Mucosa of rectum (tissue), 2 donors: ENCODE measurements at regions not wholly inside any gene's neighbourhood (a gene's known extent, or its start where the extent isn't known, plus 50 kb on each side); places are given as distances from the start of the nearest gene placed in this dataset.

ENCODE experiments used
- H3K27ac ChIP-seq, 2 donors: one replicate each; pipeline ENCODE4 v1.7.0; 2013; ENCODE audit warnings: inconsistent platforms in 2 of 2, low read depth in 2 of 2, low read length in 2 of 2
- H3K27me3 ChIP-seq, 2 donors: one replicate each; pipeline ENCODE4 v1.7.0; 2013; ENCODE audit warnings: low read length in 2 of 2; ENCODE audit not compliant: control insufficient read depth in 2 of 2, insufficient read depth in 2 of 2
- H3K36me3 ChIP-seq, 2 donors: one replicate each; pipeline ENCODE4 v1.7.0; 2013; ENCODE audit warnings: low read length in 2 of 2; ENCODE audit not compliant: control insufficient read depth in 2 of 2, insufficient read depth in 2 of 2
- H3K4me1 ChIP-seq, 2 donors: one replicate each; pipeline ENCODE4 v1.7.0; 2013; ENCODE audit warnings: low read length in 2 of 2, mild to moderate bottlenecking in 1 of 2; ENCODE audit not compliant: control insufficient read depth in 2 of 2, insufficient read depth in 2 of 2
- H3K4me3 ChIP-seq, 2 donors: one replicate each; pipeline ENCODE4 v1.7.0; 2013; ENCODE audit warnings: low read length in 2 of 2
- H3K9ac ChIP-seq, 2 donors: one replicate each; pipeline ENCODE4 v1.7.0; 2013; ENCODE audit warnings: low read length in 2 of 2, low read depth in 1 of 2, mild to moderate bottlenecking in 1 of 2
- H3K9me3 ChIP-seq, 2 donors: one replicate each; pipeline ENCODE4 v1.7.0; 2013; ENCODE audit warnings: low read length in 2 of 2; ENCODE audit not compliant: control insufficient read depth in 2 of 2
- donor health status: healthy.
- donor health status: Normal muscosa, but diverticular disease.

GRCh38 chr2:46831869-46832265 lies 83.7 kb downstream of the MCFD2 start:
- H3K27ac ChIP-seq = no peak overlapping the region
- H3K36me3 ChIP-seq = no peaks in the 10 kb centered on the region
- H3K4me3 ChIP-seq = no peak overlapping the region
- H3K9ac ChIP-seq = no peak overlapping the region
- H3K27me3 ChIP-seq = no peaks in the 10 kb centered on the region
- H3K9me3 ChIP-seq = no peaks in the 10 kb centered on the region
- H3K4me1 ChIP-seq = no peaks in the 10 kb centered on the region

GRCh38 chr2:46831051-46831868 lies 84.3 kb downstream of the MCFD2 start:
- H3K27ac ChIP-seq = no peak overlapping the region
- no peaks in the 10 kb centered on the region for H3K4me1 ChIP-seq
- H3K9ac ChIP-seq = no peak overlapping the region
- H3K4me3 ChIP-seq = no peak overlapping the region
- no peaks in the 10 kb centered on the region for H3K9me3 ChIP-seq
- no peaks in the 10 kb centered on the region for H3K27me3 ChIP-seq
- H3K36me3 ChIP-seq = no peaks in the 10 kb centered on the region

- H3K9ac ChIP-seq = no peak overlapping the region
- H3K4me1 ChIP-seq = no peaks in the 10 kb centered on the region
- no peaks in the 10 kb centered on the region for H3K9me3 ChIP-seq
- H3K27me3 ChIP-seq = no peaks in the 10 kb centered on the region
- H3K36me3 ChIP-seq = no peaks in the 10 kb centered on the region
- H3K4me3 ChIP-seq = no peak overlapping the region
- H3K27ac ChIP-seq = no peak overlapping the region
These were observed 86.2 kb downstream of the MCFD2 start for GRCh38 chr2:46829231-46829995.

DNA sequence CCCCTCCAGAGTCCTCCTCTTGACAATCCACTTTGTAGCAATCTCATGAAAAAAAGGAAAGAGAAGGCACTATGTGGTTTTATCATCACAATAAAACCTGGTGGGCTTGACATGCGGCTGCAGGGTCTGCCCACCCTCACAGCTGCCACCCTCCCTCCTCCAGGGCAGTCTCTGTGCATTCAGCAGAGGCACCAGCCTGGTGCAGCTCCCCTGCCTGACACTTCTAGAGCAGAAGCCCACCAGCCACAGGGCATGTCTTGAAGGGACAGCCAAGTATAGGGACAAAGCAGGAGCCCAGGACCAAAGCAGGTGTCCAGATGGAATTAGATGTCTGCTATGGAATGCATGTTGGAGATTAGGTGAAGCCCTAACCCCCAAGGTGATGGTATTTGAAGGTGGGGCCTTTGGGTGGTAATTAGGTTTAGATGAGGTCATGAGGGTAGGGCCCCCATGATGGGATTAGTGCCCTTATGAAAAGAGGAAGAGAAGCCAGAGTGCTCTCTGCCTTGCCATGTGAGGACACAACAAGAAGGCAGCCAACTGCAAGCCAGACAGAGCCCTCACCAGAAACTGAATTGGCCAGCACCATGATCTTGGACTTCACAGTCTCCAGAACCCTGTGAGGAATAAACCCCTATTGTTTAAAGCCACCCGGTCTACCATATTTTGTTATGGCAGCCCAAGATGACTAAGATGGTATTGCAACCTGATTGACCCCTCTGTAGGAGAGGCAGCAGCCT lies 86.9 kb downstream of the MCFD2 start:
- Histone ChIP-seq H3K27me3 (no peaks in the 10 kb centered on the region), H3K4me1 (no peaks in the 10 kb centered on the region), H3K27ac (no peak overlapping the region), H3K9ac (no peak overlapping the region), H3K36me3 (no peaks in the 10 kb centered on the region), H3K9me3 (no peaks in the 10 kb centered on the region), H3K4me3 (no peak overlapping the region)

DNA sequence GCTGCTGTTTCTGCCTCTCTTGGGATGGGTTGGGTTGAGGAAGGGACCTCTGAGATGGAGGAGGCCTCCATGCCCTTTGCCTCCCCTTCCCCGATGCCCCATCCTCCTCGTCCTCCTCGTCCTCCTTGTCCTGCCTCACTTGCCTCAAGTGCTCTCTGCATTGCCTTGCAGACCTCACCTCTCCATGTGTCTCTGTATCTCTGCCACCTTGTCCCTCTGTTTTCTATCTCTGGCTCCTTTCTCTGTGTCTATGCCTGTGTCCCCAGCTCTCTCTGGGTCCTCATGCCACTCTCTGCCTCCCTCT lies 87.5 kb downstream of the MCFD2 start:
- Histone ChIP-seq H3K4me1 (no peaks in the 10 kb centered on the region), H3K36me3 (no peaks in the 10 kb centered on the region), H3K9me3 (no peaks in the 10 kb centered on the region), H3K4me3 (no peak overlapping the region), H3K27me3 (no peaks in the 10 kb centered on the region), H3K27ac (no peak overlapping the region), H3K9ac (no peak overlapping the region)

DNA sequence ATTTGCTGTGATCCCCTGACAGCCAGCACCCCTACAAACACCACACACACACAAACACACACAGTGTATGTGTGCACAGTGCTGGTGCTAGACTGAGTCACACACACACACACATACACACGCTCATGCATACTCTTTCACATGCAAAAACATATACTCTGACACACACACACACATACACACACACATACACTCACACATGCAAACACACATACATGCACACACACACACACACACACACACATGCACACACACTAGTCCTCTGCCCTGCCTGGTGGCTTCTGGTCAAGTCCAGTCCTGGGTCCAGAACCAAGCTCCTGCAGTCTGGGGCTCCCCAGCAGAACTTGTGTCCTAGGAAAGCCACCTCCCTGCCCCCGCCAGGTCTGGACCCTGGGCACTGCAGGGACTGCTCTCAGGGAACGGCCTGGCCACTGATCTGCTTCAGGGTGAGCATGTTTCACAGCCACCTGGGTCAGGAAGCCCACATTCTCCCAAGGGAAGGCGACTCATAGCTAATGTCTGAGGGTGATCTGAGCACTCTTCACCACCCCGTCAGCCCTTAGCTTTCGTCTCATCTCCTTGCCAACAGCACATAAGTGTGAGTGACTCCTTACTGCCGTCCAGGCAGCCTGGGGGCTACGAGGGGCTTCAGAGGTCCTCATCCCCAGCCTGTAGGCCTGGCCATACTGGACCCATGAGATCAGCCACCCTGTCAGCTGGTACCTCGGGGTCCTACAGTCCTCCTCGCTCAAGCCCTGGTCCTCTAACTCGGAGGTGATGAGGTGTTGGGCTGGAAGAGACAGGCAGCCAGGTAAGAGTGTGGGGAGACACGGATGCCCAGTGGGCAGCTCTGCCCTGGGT lies 88.1 kb downstream of the MCFD2 start:
- no peaks in the 10 kb centered on the region for H3K27me3 ChIP-seq
- no peaks in the 10 kb centered on the region for H3K4me1 ChIP-seq
- H3K36me3 ChIP-seq = no peaks in the 10 kb centered on the region
- no peak overlapping the region for H3K9ac ChIP-seq
- H3K9me3 ChIP-seq = no peaks in the 10 kb centered on the region
- no peak overlapping the region for H3K4me3 ChIP-seq
- no peak overlapping the region for H3K27ac ChIP-seq

DNA sequence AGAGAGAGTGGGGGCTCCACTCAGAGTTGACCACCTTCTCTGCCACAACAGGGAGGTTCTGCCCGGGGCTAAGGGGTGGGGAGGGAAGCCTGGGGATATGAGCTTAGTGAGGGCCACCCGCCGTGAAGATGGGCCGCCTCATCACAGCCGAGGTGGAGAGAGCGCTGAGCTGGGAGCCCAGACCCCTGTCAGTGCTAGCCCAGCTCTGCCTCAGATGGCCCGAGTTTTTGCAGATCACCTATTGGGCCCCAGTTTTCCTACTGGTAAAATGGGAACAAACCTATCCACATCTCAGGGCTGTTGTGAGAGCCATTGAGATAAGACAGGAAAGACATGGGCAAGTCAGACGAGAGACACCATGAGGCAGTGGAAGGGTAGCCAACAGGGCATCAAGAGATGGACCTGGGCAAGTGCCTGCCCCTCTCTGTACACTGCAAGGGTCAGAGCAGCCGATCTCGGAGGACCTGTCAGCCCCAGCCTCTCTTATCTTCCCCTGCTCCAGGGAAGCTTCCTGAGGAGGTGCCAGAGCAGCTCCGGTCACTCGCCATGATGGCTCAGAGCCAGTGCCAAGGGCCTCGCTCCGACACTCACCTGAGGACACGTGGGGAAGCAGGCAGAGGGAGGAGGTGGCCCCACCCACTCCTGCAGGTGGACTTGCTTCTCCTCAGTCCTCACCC lies 88.9 kb downstream of the MCFD2 start:
- no peaks in the 10 kb centered on the region for H3K4me1 ChIP-seq
- H3K27ac ChIP-seq = no peak overlapping the region
- H3K9ac ChIP-seq = no peak overlapping the region
- no peak overlapping the region for H3K4me3 ChIP-seq
- no peaks in the 10 kb centered on the region for H3K27me3 ChIP-seq
- H3K36me3 ChIP-seq = no peaks in the 10 kb centered on the region
- H3K9me3 ChIP-seq = no peaks in the 10 kb centered on the region

DNA sequence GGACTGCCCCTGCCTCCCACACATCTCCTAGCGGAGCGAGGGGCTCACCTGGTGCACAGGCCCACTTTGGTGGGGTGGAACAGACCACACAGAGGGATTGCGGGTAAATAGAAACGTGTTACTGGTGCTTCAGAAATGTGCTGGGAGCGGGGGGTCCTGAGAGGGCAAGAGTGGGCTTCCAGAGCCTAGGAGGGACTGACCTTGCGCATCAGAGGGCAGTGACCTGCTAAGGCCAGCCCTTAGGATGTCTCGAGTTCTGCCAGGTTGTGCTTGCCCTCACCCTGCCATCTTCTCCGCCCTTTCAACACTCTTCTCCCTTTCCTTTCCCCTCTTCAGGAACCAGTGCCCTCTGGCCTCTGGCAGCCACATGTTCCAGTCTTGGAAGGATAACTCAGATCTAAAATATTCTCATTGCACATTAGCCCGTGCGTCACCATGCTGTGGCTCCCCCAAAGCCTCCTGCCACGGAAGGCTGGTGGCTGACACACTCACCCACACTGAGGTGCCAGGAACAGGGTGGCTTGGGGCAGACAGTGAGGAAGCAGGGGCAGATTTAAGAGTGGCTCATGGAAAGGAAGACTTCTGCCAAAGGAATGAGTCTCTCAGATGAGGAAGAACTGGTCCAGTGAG lies 89.6 kb downstream of the MCFD2 start:
- no peak overlapping the region for H3K4me3 ChIP-seq
- no peak overlapping the region for H3K27ac ChIP-seq
- H3K27me3 ChIP-seq = no peaks in the 10 kb centered on the region
- H3K9me3 ChIP-seq = no peaks in the 10 kb centered on the region
- no peaks in the 10 kb centered on the region for H3K36me3 ChIP-seq
- H3K4me1 ChIP-seq = no peaks in the 10 kb centered on the region
- H3K9ac ChIP-seq = no peak overlapping the region

DNA sequence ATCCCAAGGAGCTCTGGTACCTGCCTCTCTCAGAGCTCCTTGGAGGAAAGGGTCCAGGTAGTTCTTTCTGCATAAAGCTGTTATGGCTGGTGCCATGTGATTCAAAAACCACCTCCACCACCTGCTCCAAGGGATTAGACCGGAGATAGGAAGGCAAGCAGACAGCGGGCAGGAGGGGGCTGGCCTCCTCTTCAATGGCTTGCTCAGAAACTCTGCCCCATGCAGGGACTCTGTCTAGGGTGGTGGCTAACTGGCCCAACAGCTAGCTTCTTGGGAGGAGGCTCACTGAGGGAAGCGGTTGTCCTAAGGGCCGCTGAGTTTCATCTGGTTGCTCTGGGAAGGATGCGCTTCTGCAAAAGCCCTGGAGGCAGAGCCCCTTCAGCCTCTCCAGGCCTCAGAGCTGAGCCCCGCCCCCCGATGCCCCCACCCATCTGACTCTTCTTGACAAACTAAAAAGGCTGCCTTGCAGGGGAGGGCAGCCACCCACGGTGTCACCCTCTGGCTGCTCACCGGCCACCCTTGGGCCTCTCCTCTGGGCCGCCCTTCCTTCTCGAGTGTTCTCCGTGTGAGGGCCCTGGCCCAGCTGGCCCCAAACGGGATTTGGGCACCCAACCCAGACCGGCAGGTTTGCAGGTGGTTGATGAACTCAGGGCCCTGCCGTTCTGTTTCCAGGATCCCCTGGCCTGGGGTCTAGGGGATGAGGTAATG lies 90.2 kb downstream of the MCFD2 start:
- no peaks in the 10 kb centered on the region for H3K9me3 ChIP-seq
- H3K36me3 ChIP-seq = no peaks in the 10 kb centered on the region
- H3K27ac ChIP-seq = no peak overlapping the region
- H3K9ac ChIP-seq = no peak overlapping the region
- H3K4me3 ChIP-seq = no peak overlapping the region
- no peaks in the 10 kb centered on the region for H3K27me3 ChIP-seq
- H3K4me1 ChIP-seq = no peaks in the 10 kb centered on the region
